RKO (cell line): ENCODE measurements at regions not wholly inside any gene's neighbourhood (a gene's known extent, or its start where the extent isn't known, plus 50 kb on each side); places are given as distances from the start of the nearest gene placed in this dataset.
"Not testable (repeated sequence)": the region's sequence is repeated elsewhere in the genome, so short reads cannot be mapped to it uniquely, and the experiment has no call there.

Source experiments
- DNase-seq: peaks from one replicate; pipeline ENCODE4 v3.0.0-alpha.2; 2016; ENCODE audit warnings: low spot score

DNA sequence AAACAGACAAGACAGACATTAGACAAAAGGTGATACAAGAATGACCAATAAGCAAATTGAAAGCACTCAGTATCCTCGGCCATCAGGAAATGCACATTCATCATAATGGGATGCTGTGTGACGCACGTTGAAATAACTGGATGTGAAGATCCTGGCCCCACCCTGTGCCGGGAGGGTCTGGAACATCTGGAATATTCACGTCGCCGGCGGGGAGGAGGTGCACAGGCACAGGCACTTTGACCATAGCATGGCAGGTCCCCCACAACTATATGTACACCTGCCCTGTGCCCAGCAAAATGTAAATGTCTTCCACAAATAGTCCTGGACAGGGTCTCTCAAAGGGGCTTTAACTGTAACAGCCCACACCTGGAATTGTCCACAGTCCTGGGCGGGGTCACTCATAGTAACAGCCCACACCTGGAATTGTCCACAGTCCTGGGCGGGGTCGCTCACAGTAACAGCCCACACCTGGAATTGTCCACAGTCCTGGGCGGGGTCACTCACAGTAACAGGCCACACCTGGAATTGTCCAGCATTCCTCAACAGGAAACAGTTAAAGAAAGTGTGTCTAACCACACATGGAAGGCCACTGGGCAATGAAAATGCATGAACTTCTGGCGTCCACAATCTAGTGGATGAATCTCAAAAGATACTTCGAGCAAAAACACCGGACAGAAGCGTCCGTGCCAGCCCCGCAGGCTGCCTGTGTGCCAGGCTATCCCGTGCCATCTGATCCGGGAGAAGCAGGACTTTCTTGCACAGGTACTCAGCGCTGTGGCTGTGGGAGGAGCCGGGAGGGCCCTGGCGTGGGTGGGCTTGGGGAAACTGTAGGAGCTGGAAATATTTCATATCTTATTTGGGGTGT lies 113.4 kb downstream of the RTP5 start:
- DNase-seq: no peak

DNA sequence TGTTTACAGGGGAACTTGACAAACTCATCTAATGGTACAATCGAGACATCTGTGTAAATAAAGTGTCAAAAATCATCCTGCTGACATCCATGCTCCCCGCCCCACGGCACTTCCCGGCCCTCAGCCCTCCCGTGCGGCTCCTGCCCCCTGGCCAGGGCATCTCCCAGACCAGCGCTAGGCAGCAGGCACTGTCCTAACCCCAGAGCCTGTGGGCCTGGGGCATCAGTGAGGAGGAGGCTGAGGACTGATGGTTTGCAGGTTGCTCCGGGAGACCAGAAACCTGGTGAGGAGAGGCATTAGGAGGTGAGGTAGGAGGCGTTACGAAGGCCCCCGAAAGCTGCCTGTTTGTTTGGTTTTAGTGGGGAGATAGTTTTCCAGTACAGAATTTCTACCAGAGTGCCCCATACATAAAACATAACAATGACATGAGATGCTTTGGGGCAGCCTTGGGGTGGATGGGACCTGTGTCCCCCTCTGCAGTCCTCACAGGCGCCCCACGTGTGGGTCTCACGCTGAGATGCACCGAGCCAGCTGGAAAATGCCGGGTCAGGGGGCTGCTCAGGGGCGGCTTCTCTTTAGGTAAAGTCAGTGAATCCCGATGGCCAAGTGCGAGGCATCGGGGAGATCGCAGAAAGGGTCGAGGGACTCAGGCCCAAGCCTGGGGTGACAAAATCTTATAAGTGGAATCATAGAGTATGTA lies 114.2 kb downstream of the RTP5 start:
- no peak for DNase-seq

GRCh38 chr2:241984271-241984655 lies 114.7 kb downstream of the RTP5 start:
- DNase-seq: no peak

DNA sequence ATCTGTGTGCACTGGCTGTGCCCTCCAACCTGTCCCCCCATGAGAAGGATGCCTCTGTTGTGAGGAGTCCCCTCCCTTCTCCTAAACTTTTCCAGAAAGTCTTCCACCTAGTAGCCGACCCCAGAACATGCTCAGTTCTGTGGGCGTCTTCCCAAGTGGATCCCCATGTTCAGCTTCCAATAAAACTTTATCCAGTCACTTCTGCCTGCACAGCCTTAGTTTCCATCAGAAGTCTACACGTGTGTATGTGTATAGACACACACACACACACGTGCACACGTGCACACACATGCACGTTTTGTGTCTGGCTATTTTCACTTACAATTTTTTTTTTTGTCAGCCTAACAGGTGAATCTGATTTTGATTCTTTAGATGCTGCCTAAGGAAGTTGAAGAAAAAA lies 115.1 kb downstream of the RTP5 start:
- no peak for DNase-seq

GRCh38 chr2:241985161-241985985 lies 115.8 kb downstream of the RTP5 start:
- DNase-seq: not testable (repeated sequence)

GRCh38 chr2:241985986-241986329 lies 116.4 kb downstream of the RTP5 start:
- no peak for DNase-seq

- no peak for DNase-seq
Measured at GRCh38 chr2:241986836-241987641, 117.5 kb downstream of the RTP5 start.

GRCh38 chr2:241987726-241988125 lies 118.2 kb downstream of the RTP5 start:
- no peak for DNase-seq

DNA sequence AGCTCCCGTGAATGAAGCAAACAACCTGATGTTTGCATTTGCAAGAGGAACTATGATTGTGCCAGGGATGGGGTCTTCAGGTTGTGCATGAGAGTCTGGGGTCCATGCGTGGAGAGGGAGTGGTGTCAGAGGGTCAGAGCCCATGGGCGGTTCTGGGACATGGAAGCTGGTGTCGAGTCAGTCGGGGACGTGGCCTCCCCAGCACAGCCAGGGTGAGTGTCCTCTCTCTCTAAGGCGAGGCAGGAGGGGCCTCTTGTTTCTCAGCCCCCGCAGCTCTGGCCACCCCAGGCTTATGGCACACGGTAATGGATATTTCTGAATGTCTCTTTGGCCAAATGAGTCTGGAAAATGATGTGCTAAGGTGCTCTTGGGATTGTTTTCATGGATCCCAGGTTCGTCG lies 118.6 kb downstream of the RTP5 start:
- DNase-seq: no peak

DNA sequence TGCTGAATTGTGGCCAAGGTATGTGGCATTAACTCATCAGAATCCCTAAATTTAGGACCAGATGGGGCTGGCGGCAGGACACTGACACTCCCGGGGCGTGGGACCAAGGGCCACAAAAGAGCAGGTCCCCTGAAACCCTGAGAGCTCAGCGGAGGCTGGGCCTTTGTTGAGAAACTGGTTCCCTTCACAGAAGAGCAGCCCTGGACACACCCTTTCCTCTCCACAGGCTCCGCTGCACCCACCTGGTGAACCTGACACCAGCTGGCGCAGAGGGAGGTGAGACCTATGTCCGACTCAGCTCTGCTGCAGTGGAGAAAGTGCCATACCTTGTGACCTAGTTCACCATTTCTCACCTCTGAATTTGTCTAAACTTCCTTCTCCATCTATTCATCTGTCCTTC lies 119.5 kb downstream of the RTP5 start:
- DNase-seq: no peak

- no peak for DNase-seq
Measured at GRCh38 chr2:241990466-241990865, 120.9 kb downstream of the RTP5 start.

GRCh38 chr2:241991299-241991698 lies 121.8 kb downstream of the RTP5 start:
- no peak for DNase-seq

DNA sequence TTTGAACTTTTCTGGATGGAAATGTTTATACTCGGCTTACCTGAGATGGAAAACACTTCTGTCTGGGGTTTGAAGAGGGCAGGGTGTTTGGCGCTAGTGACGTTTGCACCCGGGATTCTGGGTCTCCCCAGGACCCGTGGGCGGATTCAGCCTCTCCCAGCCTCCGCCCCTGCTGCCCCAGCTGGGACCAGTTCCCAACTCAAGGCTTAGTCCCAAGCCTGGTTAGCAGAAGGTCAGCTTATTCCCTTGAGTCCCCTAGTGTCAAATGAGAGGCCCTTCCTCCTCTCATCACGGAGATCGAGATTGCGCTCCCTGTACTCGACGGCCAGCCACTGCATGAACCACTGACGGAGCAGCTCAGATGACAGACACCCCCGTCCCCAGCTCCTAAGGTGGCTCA lies 123.2 kb downstream of the RTP5 start:
- DNase-seq: no peak

- no peak for DNase-seq
Measured at GRCh38 chr2:241993386-241994005, 124.0 kb downstream of the RTP5 start.

DNA sequence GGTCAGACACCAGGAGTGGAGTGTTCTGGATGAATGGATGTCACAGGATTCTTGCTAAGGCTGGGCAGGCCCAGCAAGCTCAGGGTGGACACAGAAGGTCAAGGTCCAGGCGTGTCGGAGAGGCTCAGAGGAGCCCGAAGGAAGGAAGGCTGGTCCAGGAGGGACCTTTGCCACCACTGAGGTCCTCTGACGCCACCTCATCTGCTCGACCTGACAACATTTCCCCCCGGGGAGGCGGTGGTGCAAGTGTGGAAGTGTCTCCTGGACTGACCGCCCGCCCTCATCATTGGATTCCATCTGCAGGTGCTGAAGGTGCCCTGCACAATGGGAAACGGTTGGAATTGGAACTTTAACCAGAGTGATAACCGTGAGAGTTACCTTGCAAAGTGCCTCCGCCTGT lies 124.6 kb downstream of the RTP5 start:
- DNase-seq: no peak

DNA sequence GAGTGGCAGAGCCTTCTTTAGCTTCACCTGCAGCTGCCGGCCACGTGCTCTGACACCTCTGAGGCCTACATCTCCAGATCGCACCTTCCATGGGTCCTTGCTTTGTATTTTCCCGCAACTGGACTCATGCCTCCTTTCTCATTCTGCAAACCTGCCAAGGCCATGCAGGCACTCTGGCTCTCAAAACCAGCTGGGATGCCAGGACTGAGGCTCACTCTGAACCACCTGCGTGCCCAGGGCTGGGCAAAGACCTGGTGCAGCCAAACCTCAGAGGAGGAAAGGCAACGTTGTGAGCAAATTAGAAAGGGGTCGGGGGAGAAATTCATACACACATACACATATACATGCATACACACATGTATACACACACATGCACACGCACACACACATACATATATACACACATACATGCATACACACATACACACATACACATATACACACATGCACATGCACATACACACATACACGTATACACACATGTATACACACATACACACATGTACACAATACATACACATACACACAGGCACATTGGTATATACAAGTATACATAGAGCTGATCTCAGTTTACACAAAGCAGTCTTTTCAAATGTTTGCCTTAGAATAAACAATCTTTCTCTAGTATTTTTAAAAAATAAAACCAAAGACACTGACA lies 125.2 kb downstream of the RTP5 start:
- no peak for DNase-seq

DNA sequence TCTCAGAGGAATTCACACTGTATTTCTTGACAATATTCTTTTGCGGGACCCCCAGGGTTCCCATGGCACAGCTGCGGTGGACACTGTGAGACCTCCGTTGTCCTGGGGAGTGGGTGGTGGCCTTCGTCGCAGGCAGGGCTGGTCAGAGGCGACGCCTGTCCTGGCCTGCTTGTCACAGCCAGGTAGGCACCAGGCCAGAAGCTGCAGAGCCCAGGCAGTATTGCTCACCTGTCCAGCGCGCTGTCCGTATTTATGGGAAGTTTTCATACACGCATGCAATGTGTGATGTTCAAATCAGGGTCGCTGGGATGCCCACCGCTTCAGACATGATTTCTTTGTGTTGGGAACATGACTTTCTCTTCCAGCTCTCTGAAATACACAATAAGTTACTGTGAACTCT lies 126.6 kb downstream of the RTP5 start:
- no peak for DNase-seq

DNA sequence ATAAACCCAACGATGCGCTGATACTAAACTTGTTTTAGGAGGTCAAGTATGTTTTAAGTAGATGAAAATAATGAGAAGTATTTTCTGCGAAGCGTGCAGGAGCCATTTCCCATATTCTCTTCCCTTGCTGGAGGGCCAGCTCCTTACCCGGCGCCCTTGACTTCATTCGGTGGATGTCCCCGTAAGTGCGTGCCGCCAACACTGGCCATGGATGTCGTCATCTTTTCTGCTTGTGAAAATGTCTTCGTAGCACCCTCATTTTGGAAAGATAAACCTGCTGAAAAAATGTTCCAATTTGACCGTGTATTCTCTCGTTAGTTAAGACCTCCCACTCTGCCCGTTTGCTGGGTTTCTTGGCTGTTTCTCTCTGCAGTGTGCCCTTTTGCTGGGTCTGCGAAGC lies 127.5 kb downstream of the RTP5 start:
- DNase-seq: no peak

DNA sequence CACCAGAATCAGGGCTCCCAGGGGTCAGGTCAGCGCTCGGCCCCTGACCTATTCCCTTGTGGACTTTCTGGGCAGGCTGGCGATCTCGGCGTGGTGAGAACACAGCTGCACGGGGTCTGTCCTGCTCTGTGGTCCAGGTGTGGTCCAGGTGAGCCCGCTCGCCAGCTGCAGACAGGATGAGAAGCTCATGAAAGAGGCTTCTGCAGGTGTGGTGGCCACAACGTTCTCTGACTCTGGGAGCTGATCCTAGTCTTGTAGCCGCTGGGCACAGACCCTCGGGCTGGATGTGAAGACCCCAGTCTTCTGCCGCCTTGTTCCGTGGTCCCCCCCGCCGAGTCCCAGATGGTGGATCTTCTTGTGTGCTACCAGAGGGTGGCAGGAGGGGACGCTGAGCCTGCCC lies 129.7 kb downstream of the RTP5 start:
- DNase-seq: no peak

DNA sequence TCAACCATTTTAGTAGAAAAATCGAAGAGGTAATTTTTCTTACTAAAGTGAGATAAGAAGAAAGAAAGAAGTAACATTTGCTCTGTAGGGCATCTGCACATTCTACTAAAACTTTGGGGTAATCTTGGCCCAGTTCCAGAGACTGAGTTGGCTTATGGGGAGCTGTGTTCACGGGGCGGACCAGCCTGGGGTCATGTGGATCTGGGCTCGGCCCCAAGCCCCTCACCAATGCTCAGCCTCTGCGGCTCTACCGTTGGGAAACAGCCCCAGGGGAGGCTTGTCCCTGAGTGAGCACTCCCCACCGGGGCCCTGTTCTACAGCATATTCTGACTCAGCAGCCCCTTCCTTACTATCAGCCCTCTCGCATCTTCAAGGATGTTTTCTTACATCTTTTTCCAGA lies 132.3 kb downstream of the RTP5 start:
- no peak for DNase-seq

GRCh38 chr2:242002944-242003343 lies 133.4 kb downstream of the RTP5 start:
- no peak for DNase-seq
